COLO668 (cell line): ENCODE measurements at regions not wholly inside any gene's neighbourhood (a gene's known extent, or its start where the extent isn't known, plus 50 kb on each side); places are given as distances from the start of the nearest gene placed in this dataset.

ENCODE experiments used
- DNase-seq: peaks from one replicate; lab custom pipeline; 2025; ENCODE audit not compliant: unreplicated experiment; lab: John Stamatoyannopoulos, UW

GRCh38 chr14:98018628-98019027 lies 1221.4 kb downstream of the VRK1 start:
- DNase-seq, result no peak

GRCh38 chr14:98022541-98023520 lies 1225.6 kb downstream of the VRK1 start:
- no peak for DNase-seq

GRCh38 chr14:98028162-98028561 lies 1231.0 kb downstream of the VRK1 start:
- DNase-seq, result no peak

GRCh38 chr14:98035396-98035795 lies 1236.6 kb downstream of the BCL11B start:
- DNase-seq, result no peak

GRCh38 chr14:98037831-98038230 lies 1234.2 kb downstream of the BCL11B start:
- DNase-seq, result no peak

- no peak for DNase-seq
These were observed 1215.1 kb downstream of the BCL11B start for GRCh38 chr14:98056946-98057345.

- no peak for DNase-seq
These were observed 1212.9 kb downstream of the BCL11B start for GRCh38 chr14:98059106-98059505.

GRCh38 chr14:98062083-98062482 lies 1209.9 kb downstream of the BCL11B start:
- no peak for DNase-seq

GRCh38 chr14:98069712-98070171 lies 1202.3 kb downstream of the BCL11B start:
- no peak for DNase-seq

- DNase-seq, result no peak
These were observed 1201.5 kb downstream of the BCL11B start for GRCh38 chr14:98070536-98070935.

- DNase-seq, result no peak
These were observed 1197.9 kb downstream of the BCL11B start for GRCh38 chr14:98074111-98074510.

GRCh38 chr14:98077176-98077575 lies 1194.8 kb downstream of the BCL11B start:
- no peak for DNase-seq

- no peak for DNase-seq
These were observed 1189.2 kb downstream of the BCL11B start for GRCh38 chr14:98082833-98083232.

GRCh38 chr14:98085751-98086150 lies 1186.2 kb downstream of the BCL11B start:
- no peak for DNase-seq

- DNase-seq, result no peak
These were observed 1178.9 kb downstream of the BCL11B start for GRCh38 chr14:98093111-98093510.

- no peak for DNase-seq
These were observed 1172.5 kb downstream of the BCL11B start for GRCh38 chr14:98099527-98099926.

- DNase-seq, result no peak
These were observed 1170.7 kb downstream of the BCL11B start for GRCh38 chr14:98101323-98101722.

GRCh38 chr14:98103705-98104104 lies 1168.3 kb downstream of the BCL11B start:
- DNase-seq, result no peak

- DNase-seq, result no peak
These were observed 1162.7 kb downstream of the BCL11B start for GRCh38 chr14:98109326-98109725.

GRCh38 chr14:98112194-98112780 lies 1159.7 kb downstream of the BCL11B start:
- DNase-seq, result no peak

- DNase-seq, result no peak
These were observed 1157.7 kb downstream of the BCL11B start for GRCh38 chr14:98114122-98114895.
